Stimulated activated naive CD8-positive, alpha-beta T cell treated with anti-CD3 and anti-CD28 coated beads, Interleukin-15, amount 100 ng/mL, for 72 hours (primary cell): ENCODE measurements at regions not wholly inside any gene's neighbourhood (a gene's known extent, or its start where the extent isn't known, plus 50 kb on each side); places are given as distances from the start of the nearest gene placed in this dataset.

ENCODE experiments used
- ATAC-seq: fragments of 150-1000 bp; cut with Tn5 transposase; 2 replicates; pipeline ENCODE4 v1.10.0; 2021; ENCODE audit warnings: mild to moderate bottlenecking, moderate library complexity
- DNase-seq, 2 donors: peaks; one replicate each; pipeline ENCODE4 v3.0.0; 2021 to 2022
- H3K27ac Mint-ChIP-seq, 2 donors: one replicate each; pipeline ENCODE4 v1.8.0; 2022; ENCODE audit warnings: mild to moderate bottlenecking in 2 of 2, mixed read lengths in 2 of 2, moderate library complexity in 2 of 2
- H3K27me3 Mint-ChIP-seq: one replicate; pipeline ENCODE4 v1.8.0; 2022; ENCODE audit warnings: mixed read lengths
- H3K4me1 Mint-ChIP-seq: one replicate; pipeline ENCODE4 v1.8.0; 2022; ENCODE audit warnings: mild to moderate bottlenecking, mixed read lengths
- H3K4me3 Mint-ChIP-seq, 2 donors: one replicate each; pipeline ENCODE4 v1.8.0; 2022; ENCODE audit warnings: mild to moderate bottlenecking in 2 of 2, mixed read lengths in 2 of 2, moderate library complexity in 1 of 2
- H3K9me3 Mint-ChIP-seq, 2 donors: one replicate each; pipeline ENCODE4 v1.8.0; 2022; ENCODE audit warnings: mixed read lengths in 2 of 2

DNA sequence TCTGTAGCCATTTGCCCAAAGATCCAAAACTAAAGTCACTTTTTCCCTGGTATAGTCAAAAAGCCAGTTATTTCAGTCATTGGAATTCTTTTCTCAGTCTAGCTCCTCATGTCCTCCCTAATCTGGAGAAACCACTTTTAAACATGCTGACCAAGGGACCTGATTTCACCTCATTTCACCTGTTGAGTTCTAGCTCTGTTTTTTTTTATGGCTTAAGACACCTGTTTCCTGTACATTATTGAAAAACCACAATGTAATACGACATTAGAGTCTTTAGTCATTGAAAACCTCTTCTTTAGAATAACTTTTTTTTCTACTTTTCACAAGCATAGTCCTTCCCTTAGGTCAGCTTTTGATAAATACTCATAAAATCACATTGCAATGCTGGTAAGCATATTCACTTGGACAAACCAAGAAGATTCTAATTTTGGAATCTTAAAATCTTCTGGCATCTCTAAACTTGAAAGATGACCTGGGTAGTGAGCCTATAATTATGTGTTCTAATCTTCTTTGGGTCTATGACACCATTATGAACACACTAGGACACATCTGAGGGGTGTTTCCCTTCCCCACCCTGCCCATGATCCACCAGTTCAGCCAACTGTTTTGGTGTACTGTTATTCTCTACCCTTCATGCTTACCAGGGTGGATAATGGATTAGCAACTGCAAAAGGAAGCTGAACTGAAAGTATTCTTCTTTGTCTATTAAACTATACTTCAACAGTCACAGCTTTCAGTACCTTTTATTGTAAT, 103.5 kb upstream of the FXR1 start:
- Mint-ChIP-seq H3K27me3 (no peaks in the 10 kb centered on the region), H3K4me3 (no peak overlapping the region), H3K9me3 (no peaks in the 10 kb centered on the region), H3K27ac (no peak overlapping the region), H3K4me1 (no peaks in the 10 kb centered on the region)
- ATAC-seq = no peak
- no peak for DNase-seq

DNA sequence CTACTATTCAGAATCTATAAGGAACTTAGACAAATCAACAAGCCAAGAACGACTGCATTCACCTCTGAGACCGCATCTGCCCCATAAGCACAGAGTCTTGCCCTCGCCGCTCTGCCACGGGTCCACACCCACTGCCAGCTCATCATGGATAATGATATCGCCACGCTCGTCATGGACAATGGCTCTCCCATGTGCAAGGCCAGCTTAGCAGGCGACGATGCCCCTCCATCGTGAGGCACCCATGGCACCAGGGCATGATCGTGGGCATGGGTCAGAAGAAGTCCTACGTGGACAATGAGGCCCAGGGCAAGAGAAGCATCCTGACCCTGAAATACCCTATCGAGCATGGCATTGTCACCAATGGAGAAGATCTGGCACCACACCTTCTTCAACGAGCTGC, 92.1 kb upstream of the FXR1 start:
- no peaks in the 10 kb centered on the region for H3K4me1 Mint-ChIP-seq
- no peak for DNase-seq
- no peak for ATAC-seq
- no peak overlapping the region for H3K27ac Mint-ChIP-seq
- H3K4me3 Mint-ChIP-seq = no peak overlapping the region
- H3K27me3 Mint-ChIP-seq = peaks cover 14% of the 10 kb centered on the region
- H3K9me3 Mint-ChIP-seq = no peaks in the 10 kb centered on the region

- Mint-ChIP-seq H3K27me3 (peaks cover 11% of the 10 kb centered on the region), H3K9me3 (no peaks in the 10 kb centered on the region), H3K4me1 (no peaks in the 10 kb centered on the region), H3K4me3 (no peak overlapping the region), H3K27ac (no peak overlapping the region)
- no peak for DNase-seq
- no peak for ATAC-seq
Observed at GRCh38 chr3:180825964-180826363, 86.5 kb upstream of the FXR1 start.

- no peak overlapping the region for H3K27ac Mint-ChIP-seq
- H3K4me3 Mint-ChIP-seq = no peak overlapping the region
- H3K27me3 Mint-ChIP-seq = peaks cover 12% of the 10 kb centered on the region
- no peaks in the 10 kb centered on the region for H3K9me3 Mint-ChIP-seq
- ATAC-seq (no peak), DNase-seq (no peak)
- no peaks in the 10 kb centered on the region for H3K4me1 Mint-ChIP-seq
Observed at GRCh38 chr3:180827171-180827570, 85.3 kb upstream of the FXR1 start.

DNA sequence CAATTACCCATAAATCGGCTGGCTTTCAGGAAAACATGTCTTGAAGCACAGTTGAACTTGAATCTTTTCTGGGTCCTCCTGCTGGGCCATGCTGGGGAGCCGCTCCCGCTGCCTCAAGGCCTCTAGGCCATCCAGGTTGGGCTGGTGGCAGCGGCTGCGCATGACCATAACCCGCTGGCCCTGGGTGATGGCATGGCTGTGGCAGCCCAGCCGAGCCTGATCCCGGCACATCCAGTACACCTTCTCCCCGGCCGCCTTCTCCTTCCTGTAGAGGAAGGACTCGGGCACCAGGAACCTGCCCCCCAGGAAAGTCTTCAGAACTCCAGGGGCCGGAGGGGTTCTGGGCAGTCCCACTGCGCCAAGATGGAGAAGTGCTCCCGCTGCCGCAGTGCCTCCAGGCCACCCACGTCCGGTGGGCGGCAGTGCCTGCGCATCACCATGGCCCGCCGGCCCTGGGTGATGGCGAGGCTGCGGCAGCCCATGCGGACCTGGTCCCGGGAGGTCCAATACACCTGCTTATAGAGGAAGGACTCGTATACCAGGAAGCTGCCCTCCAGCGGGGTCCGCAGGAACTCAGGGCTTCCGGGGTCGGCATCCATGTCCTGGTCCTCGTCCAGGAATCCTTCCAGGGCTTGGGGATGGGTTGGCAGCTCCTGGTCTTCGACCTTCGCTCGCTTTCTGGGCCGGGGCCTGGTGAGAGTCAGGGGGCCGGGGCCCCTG, 84.3 kb upstream of the FXR1 start:
- no peak for DNase-seq
- Mint-ChIP-seq H3K27me3 (peaks cover 13% of the 10 kb centered on the region), H3K4me3 (no peak overlapping the region), H3K9me3 (no peaks in the 10 kb centered on the region), H3K27ac (no peak overlapping the region), H3K4me1 (no peaks in the 10 kb centered on the region)
- peak; percentile 56 for ATAC-seq

GRCh38 chr3:180828723-180829408, 83.6 kb upstream of the FXR1 start:
- Mint-ChIP-seq H3K9me3 (no peaks in the 10 kb centered on the region), H3K4me3 (no peak overlapping the region), H3K27me3 (peaks cover 13% of the 10 kb centered on the region), H3K4me1 (no peaks in the 10 kb centered on the region), H3K27ac (peak overlapping the region in 1 of 2 donors; percentile 42)
- peak; percentile 37 for ATAC-seq
- no peak for DNase-seq

- H3K27ac Mint-ChIP-seq = peak overlapping the region in 1 of 2 donors; percentile 42
- H3K27me3 Mint-ChIP-seq = peaks cover 10% of the 10 kb centered on the region
- H3K4me1 Mint-ChIP-seq = no peaks in the 10 kb centered on the region
- ATAC-seq (no peak), DNase-seq (no peak)
- no peak overlapping the region for H3K4me3 Mint-ChIP-seq
- no peaks in the 10 kb centered on the region for H3K9me3 Mint-ChIP-seq
Observed at GRCh38 chr3:180829409-180830405, 82.8 kb upstream of the FXR1 start.

DNA sequence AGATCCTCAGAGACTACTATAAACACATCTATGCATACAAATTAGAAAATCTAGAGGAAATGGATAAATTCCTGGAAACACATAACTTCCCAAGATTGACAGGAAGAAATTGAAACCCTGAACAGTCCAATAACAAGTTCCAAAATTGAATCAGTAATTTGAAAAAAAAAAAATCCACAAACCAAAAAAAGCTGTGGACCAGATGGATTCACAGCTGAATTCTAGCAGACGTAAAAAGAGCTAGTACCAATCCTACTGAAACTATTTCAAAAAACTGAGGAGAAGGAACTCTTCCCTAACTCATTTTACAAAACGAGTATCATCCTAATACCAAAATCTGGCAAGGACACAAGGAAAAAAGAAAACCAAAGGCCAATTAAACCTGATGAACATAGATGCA, 77.0 kb upstream of the FXR1 start:
- Mint-ChIP-seq H3K27ac (no peak overlapping the region), H3K4me3 (no peak overlapping the region), H3K4me1 (no peaks in the 10 kb centered on the region), H3K27me3 (peaks cover 6% of the 10 kb centered on the region), H3K9me3 (peaks cover 3 to 10% of the 10 kb centered on the region in 2 donors)
- DNase-seq (no peak), ATAC-seq (no peak)

- Mint-ChIP-seq H3K9me3 (peaks cover 3 to 21% of the 10 kb centered on the region in 2 donors), H3K27ac (no peak overlapping the region), H3K4me1 (no peaks in the 10 kb centered on the region), H3K27me3 (peaks cover 5% of the 10 kb centered on the region), H3K4me3 (no peak overlapping the region)
- ATAC-seq (no peak), DNase-seq (no peak)
Observed at GRCh38 chr3:180836766-180837165, 75.7 kb upstream of the FXR1 start.

- Mint-ChIP-seq H3K27ac (no peak overlapping the region), H3K4me3 (no peak overlapping the region), H3K4me1 (no peaks in the 10 kb centered on the region), H3K27me3 (peaks cover 19% of the 10 kb centered on the region), H3K9me3 (peaks cover 15 to 21% of the 10 kb centered on the region in 2 donors)
- DNase-seq (no peak), ATAC-seq (peak; percentile 23)
Observed at GRCh38 chr3:180854887-180855286, 57.6 kb upstream of the FXR1 start.

DNA sequence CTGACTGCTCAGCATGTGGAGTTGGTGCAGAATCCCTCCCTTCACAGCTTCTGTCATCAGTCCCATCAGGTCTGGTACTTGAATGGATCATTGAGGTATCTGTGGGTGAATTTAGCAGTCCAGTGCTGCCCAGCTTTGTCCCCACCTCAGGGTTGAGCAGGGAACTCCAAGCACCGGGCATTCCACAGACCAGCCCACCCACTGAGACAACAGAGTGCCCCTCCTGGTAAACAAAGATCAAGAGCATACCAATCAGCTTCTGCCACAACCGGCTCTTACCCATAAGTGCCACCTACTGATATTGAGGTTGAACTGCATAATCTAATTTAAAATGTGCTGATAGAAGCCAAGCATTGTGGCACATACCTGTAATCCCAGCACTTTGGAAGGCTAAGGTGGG, 57.1 kb upstream of the FXR1 start:
- Mint-ChIP-seq H3K4me1 (no peaks in the 10 kb centered on the region), H3K27me3 (peaks cover 16% of the 10 kb centered on the region), H3K27ac (no peak overlapping the region), H3K4me3 (no peak overlapping the region), H3K9me3 (peaks cover 16 to 23% of the 10 kb centered on the region in 2 donors)
- DNase-seq = no peak
- no peak for ATAC-seq

DNA sequence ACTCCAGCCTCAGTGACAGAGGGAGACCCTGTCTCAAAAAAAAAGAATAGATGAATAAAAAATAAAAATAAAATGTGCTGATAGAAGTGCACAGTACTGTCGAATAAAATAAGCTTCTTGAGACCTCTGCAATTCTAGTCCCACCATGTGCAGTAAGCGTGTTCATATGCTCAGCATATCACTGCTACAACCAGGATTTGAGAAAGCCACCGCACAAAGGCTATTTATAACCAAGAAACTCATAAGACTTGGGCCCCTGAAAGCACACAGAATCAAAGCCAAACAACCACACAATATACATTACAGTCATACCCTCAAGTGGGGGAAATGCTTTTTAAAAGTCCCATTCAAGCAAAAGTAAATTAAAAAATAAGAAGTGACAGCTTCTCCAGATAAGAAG, 56.5 kb upstream of the FXR1 start:
- ATAC-seq (no peak), DNase-seq (no peak)
- H3K9me3 Mint-ChIP-seq = peaks cover 16 to 23% of the 10 kb centered on the region in 2 donors
- no peak overlapping the region for H3K27ac Mint-ChIP-seq
- no peaks in the 10 kb centered on the region for H3K4me1 Mint-ChIP-seq
- H3K4me3 Mint-ChIP-seq = no peak overlapping the region
- H3K27me3 Mint-ChIP-seq = peaks cover 14% of the 10 kb centered on the region

DNA sequence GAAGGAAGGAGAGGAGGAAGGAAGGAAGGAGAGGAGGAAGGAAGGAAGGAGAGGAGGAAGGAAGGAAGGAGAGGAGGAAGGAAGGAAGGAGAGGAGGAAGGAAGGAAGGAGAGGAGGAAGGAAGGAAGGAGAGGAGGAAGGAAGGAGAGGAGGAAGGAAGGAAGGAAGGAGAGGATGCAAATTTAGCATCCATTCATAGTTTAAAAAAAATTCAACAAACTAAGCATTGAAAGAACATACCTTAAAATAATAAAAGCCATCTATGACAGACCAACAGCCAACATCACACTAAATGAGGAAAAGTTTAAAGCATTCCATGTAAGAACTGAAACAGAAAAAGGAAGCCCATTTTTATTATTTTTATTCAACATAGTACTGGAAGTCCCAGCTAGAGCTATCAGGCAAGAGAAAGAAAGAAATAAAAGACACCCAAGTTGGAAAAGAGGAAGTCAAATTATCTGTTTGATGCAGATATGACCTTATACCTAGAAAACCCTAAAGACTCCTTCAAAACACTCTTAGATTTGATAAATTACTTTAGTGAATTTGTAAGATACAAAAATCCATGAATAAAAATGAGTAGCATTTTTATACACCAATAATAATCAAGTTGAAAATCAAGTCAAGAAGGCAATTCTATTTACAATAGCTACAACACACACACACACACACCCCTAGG, 52.2 kb upstream of the FXR1 start:
- H3K27ac Mint-ChIP-seq = no peak overlapping the region
- no peaks in the 10 kb centered on the region for H3K4me1 Mint-ChIP-seq
- no peak overlapping the region for H3K4me3 Mint-ChIP-seq
- DNase-seq (no peak), ATAC-seq (no peak)
- H3K27me3 Mint-ChIP-seq = peaks cover 8% of the 10 kb centered on the region
- H3K9me3 Mint-ChIP-seq = peaks cover 16 to 23% of the 10 kb centered on the region in 2 donors
